ENCODE measurements at regions not wholly inside any gene's neighbourhood (a gene's known extent, or its start where the extent isn't known, plus 50 kb on each side); places are given as distances from the start of the nearest gene placed in this dataset.

DNA sequence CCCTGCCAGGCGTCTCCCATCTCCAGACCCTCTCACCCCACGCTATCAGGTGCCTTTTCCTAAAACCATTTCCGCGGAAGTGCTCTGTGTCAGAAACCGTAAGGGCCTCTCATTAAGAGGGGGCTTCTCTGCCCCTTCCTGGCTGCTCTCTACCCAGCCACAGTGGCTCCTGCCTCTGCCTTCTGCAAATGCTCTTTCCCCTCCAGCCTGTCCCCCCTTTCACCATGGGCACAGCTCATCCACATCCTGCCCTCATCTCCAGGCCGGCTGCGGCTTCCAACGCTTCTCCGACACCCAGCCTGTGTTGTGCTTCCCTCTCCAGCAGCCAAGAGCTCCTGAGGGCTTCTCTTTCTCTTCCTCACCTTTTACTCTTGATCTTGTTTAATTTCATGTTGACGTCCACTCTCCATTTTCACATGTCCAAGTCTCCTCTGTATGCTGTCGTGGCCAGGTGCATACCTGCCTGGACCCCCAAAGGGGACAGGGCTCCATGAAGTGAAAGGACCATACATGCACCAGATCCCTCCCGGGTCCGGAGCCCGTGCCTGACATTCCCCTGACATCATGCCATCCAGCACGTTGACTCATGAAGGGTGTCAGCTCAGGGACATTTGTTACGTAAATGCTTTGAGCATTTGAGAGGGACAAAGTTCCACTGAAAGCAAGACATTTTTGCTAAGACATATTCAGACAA lies 306.5 kb downstream of the AJAP1 start:
- Histone ChIP-seq H3K4me3 (no peak overlapping the region), H3K9me3 (peaks cover 0 to 4% (median 2%) of the 10 kb centered on the region in 4 donors), H3K4me1 (no peaks in the 10 kb centered on the region), H3K27ac (no peak overlapping the region), H3K36me3 (no peaks in the 10 kb centered on the region), H3K27me3 (peaks cover 0 to 28% (median 0%) of the 10 kb centered on the region in 3 donors)
- intact Hi-C loops (cut with DNase I; ENCODE audit: low total_unique reads) = no loop called here
- 73 to 83% (median 80%) methylated on average over 16 of the region's 16 CpGs for WGBS, 5 donors
- no peak for TF ChIP-seq POLR2A (IDR thresholded peaks at IDR 0.05)
- no peak for TF ChIP-seq POLR2AphosphoS5 (IDR thresholded peaks at IDR 0.05)
- TF ChIP-seq, protein P1, sequence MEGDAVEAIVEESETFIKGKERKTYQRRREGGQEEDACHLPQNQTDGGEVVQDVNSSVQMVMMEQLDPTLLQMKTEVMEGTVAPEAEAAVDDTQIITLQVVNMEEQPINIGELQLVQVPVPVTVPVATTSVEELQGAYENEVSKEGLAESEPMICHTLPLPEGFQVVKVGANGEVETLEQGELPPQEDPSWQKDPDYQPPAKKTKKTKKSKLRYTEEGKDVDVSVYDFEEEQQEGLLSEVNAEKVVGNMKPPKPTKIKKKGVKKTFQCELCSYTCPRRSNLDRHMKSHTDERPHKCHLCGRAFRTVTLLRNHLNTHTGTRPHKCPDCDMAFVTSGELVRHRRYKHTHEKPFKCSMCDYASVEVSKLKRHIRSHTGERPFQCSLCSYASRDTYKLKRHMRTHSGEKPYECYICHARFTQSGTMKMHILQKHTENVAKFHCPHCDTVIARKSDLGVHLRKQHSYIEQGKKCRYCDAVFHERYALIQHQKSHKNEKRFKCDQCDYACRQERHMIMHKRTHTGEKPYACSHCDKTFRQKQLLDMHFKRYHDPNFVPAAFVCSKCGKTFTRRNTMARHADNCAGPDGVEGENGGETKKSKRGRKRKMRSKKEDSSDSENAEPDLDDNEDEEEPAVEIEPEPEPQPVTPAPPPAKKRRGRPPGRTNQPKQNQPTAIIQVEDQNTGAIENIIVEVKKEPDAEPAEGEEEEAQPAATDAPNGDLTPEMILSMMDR (IDR thresholded peaks at IDR 0.05) = no peak
- no peak for TF ChIP-seq EP300 (IDR thresholded peaks at IDR 0.05)
- no peak for DNase-seq

DNA sequence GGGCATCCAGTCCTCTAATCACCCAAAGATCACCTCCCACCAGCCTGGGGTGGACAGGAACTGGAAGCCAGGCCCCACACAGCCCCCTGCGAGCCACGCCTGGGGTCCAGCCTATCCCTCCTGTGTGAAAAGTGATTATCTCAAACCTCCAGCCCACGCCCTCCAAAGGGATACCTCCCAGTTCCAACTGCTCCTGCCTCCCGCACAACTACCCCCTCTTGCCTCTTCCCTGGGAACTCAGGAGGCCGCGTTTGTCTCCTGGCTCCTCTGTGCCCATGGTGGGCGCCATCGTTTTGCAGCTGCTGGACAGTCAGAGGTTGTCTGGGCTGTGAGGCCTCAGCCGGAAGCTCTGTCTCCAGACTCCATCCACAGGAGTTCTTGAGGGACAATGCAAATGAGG lies 305.9 kb downstream of the AJAP1 start:
- peaks cover 0 to 10% (median 8%) of the 10 kb centered on the region in 4 donors for H3K9me3 ChIP-seq
- no peak overlapping the region for H3K4me3 ChIP-seq
- H3K27ac ChIP-seq = no peak overlapping the region
- DNase-seq = no peak
- WGBS, 5 donors = 74 to 86% (median 83%) methylated on average over 9 of the region's 9 CpGs
- TF ChIP-seq POLR2AphosphoS5 (IDR thresholded peaks at IDR 0.05) (no peak), POLR2A (IDR thresholded peaks at IDR 0.05) (no peak), EP300 (IDR thresholded peaks at IDR 0.05) (no peak)
- TF ChIP-seq, protein P1 (IDR thresholded peaks at IDR 0.05) = no peak
- no peaks in the 10 kb centered on the region for H3K36me3 ChIP-seq
- intact Hi-C loops (cut with DNase I; ENCODE audit: low total_unique reads) = no loop called here
- no peaks in the 10 kb centered on the region for H3K4me1 ChIP-seq
- peaks cover 0 to 24% (median 0%) of the 10 kb centered on the region in 3 donors for H3K27me3 ChIP-seq

DNA sequence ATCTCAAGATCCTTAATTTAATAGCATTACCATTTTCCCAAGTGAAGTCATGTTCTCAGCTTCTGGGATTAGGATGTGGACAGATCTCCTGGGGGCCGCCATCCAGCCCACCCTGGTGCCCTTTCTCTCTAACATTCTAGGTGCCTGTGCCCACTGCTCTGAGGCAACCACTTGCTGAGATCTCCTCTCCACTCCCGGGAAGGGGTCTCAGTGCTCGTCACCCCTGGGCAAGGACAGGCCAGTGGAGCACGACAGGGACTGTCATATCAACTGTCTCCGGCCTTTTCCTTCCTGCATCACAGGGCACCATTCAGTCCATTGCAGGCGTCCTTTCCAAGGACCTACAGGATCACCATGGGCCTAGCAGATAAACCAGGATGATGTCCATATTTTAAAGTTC lies 304.8 kb downstream of the AJAP1 start:
- DNase-seq = no peak
- Histone ChIP-seq H3K4me3 (no peak overlapping the region), H3K9me3 (peaks cover 0 to 19% (median 15%) of the 10 kb centered on the region in 4 donors), H3K36me3 (no peaks in the 10 kb centered on the region), H3K4me1 (no peaks in the 10 kb centered on the region), H3K27me3 (peaks cover 0 to 14% (median 0%) of the 10 kb centered on the region in 3 donors), H3K27ac (no peak overlapping the region)
- TF ChIP-seq POLR2AphosphoS5 (IDR thresholded peaks at IDR 0.05) (no peak), EP300 (IDR thresholded peaks at IDR 0.05) (no peak), POLR2A (IDR thresholded peaks at IDR 0.05) (no peak)
- TF ChIP-seq, protein P1 (IDR thresholded peaks at IDR 0.05) = no peak
- intact Hi-C loops (cut with DNase I; ENCODE audit: low total_unique reads) = no loop called here
- 78 to 90% (median 85%) methylated on average over 6 of the region's 6 CpGs for WGBS, 5 donors

DNA sequence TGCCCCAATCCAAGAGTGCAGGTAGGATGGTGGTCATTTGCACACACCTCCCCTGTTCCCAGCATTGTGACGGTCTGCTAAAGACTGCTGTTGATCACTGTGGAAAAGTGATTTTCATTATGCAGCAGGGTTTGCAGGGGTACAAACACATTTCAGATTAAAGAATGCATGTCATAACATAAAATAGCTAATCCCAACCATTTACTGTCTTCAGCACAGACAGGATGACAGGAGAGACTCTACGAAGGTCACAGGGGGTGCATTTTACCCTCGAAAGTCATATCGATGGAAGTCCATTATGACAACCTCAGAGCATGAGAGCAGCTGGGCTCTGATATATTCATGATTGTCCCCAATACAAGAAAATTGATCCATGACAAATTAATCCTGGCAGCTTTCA lies 302.6 kb downstream of the AJAP1 start:
- DNase-seq = no peak
- TF ChIP-seq POLR2A (IDR thresholded peaks at IDR 0.05) = no peak
- TF ChIP-seq, protein P1 (IDR thresholded peaks at IDR 0.05) = no peak
- no peak for TF ChIP-seq EP300 (IDR thresholded peaks at IDR 0.05)
- TF ChIP-seq POLR2AphosphoS5 (IDR thresholded peaks at IDR 0.05) = no peak
- H3K4me1 ChIP-seq = no peaks in the 10 kb centered on the region
- no peaks in the 10 kb centered on the region for H3K36me3 ChIP-seq
- no peak overlapping the region for H3K27ac ChIP-seq
- H3K9me3 ChIP-seq = peaks cover 0 to 41% (median 25%) of the 10 kb centered on the region in 4 donors
- WGBS, 5 donors = 85 to 94% (median 93%) methylated on average over 4 of the region's 4 CpGs
- H3K27me3 ChIP-seq = peaks cover 0 to 7% (median 0%) of the 10 kb centered on the region in 3 donors
- H3K4me3 ChIP-seq = no peak overlapping the region
- intact Hi-C loops (cut with DNase I; ENCODE audit: low total_unique reads) = no loop called here
